ENCODE measurements at regions not wholly inside any gene's neighbourhood (a gene's known extent, or its start where the extent isn't known, plus 50 kb on each side); places are given as distances from the start of the nearest gene placed in this dataset.

GRCh38 chr10:118977022-118977599 is 52.4 kb upstream of the NANOS1 start:
- no peak overlapping the region for H3K4me3 ChIP-seq
- no peaks in the 10 kb centered on the region for H3K4me1 ChIP-seq
- no peaks in the 10 kb centered on the region for H3K27me3 ChIP-seq
- DNase-seq (ENCODE audit: low spot score in 2 of 2), result no peak
- no peak for TF ChIP-seq CTCF (IDR thresholded peaks at IDR 0.05)
- no peak for TF ChIP-seq POLR2A (IDR thresholded peaks at IDR 0.05)
- TF ChIP-seq EP300 (IDR thresholded peaks at IDR 0.05), result no peak
- peaks cover 0 to 17% (median 0%) of the 10 kb centered on the region in 4 donors for H3K9me3 ChIP-seq
- no peak overlapping the region for H3K27ac ChIP-seq
- no peaks in the 10 kb centered on the region for H3K36me3 ChIP-seq
- WGBS, 2 donors, result 63 to 77% methylated on average over 5 of the region's 5 CpGs

- H3K27ac ChIP-seq, result no peak overlapping the region
- H3K4me3 ChIP-seq, result no peak overlapping the region
- no peak for DNase-seq (ENCODE audit: low spot score in 2 of 2)
- H3K27me3 ChIP-seq, result no peaks in the 10 kb centered on the region
- TF ChIP-seq EP300 (IDR thresholded peaks at IDR 0.05) (no peak), CTCF (IDR thresholded peaks at IDR 0.05) (no peak), POLR2A (IDR thresholded peaks at IDR 0.05) (no peak)
- H3K9me3 ChIP-seq, result peaks cover 0 to 17% (median 0%) of the 10 kb centered on the region in 4 donors
- H3K4me1 ChIP-seq, result no peaks in the 10 kb centered on the region
- H3K36me3 ChIP-seq, result no peaks in the 10 kb centered on the region
- 67 to 72% methylated on average over 13 of the region's 13 CpGs for WGBS, 2 donors
These were observed 51.7 kb upstream of the NANOS1 start for GRCh38 chr10:118977835-118978234.

- no peak for DNase-seq (ENCODE audit: low spot score in 2 of 2)
- TF ChIP-seq EP300 (IDR thresholded peaks at IDR 0.05) (no peak), POLR2A (IDR thresholded peaks at IDR 0.05) (no peak), CTCF (IDR thresholded peaks at IDR 0.05) (no peak)
- Histone ChIP-seq H3K36me3 (no peaks in the 10 kb centered on the region), H3K27ac (no peak overlapping the region), H3K4me3 (no peak overlapping the region), H3K9me3 (peaks cover 0 to 14% (median 0%) of the 10 kb centered on the region in 4 donors), H3K27me3 (no peaks in the 10 kb centered on the region), H3K4me1 (no peaks in the 10 kb centered on the region)
- WGBS, 2 donors, result 85 to 89% methylated on average over 11 to 14 of the region's 14 CpGs
These were observed 51.1 kb upstream of the NANOS1 start for GRCh38 chr10:118978316-118978997.

- Histone ChIP-seq H3K9me3 (peaks cover 0 to 8% (median 0%) of the 10 kb centered on the region in 4 donors), H3K4me3 (no peak overlapping the region), H3K4me1 (no peaks in the 10 kb centered on the region), H3K27ac (no peak overlapping the region), H3K27me3 (no peaks in the 10 kb centered on the region), H3K36me3 (no peaks in the 10 kb centered on the region)
- 91 to 92% methylated on average over 5 to 6 of the region's 6 CpGs for WGBS, 2 donors
- no peak for DNase-seq (ENCODE audit: low spot score in 2 of 2)
- no peak for TF ChIP-seq POLR2A (IDR thresholded peaks at IDR 0.05)
- no peak for TF ChIP-seq EP300 (IDR thresholded peaks at IDR 0.05)
- TF ChIP-seq CTCF (IDR thresholded peaks at IDR 0.05), result no peak
These were observed 50.5 kb upstream of the NANOS1 start for GRCh38 chr10:118978998-118979350.

- Histone ChIP-seq H3K27ac (no peak overlapping the region), H3K9me3 (peaks cover 0 to 6% (median 0%) of the 10 kb centered on the region in 4 donors), H3K36me3 (no peaks in the 10 kb centered on the region), H3K4me1 (no peaks in the 10 kb centered on the region), H3K27me3 (no peaks in the 10 kb centered on the region), H3K4me3 (no peak overlapping the region)
- TF ChIP-seq CTCF (IDR thresholded peaks at IDR 0.05) (no peak), EP300 (IDR thresholded peaks at IDR 0.05) (no peak), POLR2A (IDR thresholded peaks at IDR 0.05) (no peak)
- no peak for DNase-seq (ENCODE audit: low spot score in 2 of 2)
- WGBS, 2 donors, result 90% methylated on average over 8 of the region's 8 CpGs
These were observed 49.9 kb upstream of the NANOS1 start for GRCh38 chr10:118979661-118980060.
